IMR-90 (cell line): ENCODE measurements at regions not wholly inside any gene's neighbourhood (a gene's known extent, or its start where the extent isn't known, plus 50 kb on each side); places are given as distances from the start of the nearest gene placed in this dataset.

Experiments used
- ATAC-seq: fragments of 200-7000 bp; cut with Tn5 transposase; 2 replicates; pipeline ENCODE4 v1.9.1; 2020; ENCODE audit warnings: low read depth, mild to moderate bottlenecking, moderate library complexity
- BruUV-seq: library from RNA; stranded (reverse); fragments of 400-500 nt; replicated peaks from 2 replicates; lab custom pipeline; 2021; lab: Mats Ljungman, UMichigan
- CTCF ChIA-PET: fragments of 300-600 bp; formaldehyde crosslinking; extraction: SDS; loops from one replicate; lab custom pipeline; 2021; ENCODE audit warnings: antibody characterized with exemption; lab: Yijun Ruan, JAX
- POLR2A ChIA-PET: fragments of 300-600 bp; sonication (Branson Sonifier 250); formaldehyde crosslinking; loops from one replicate; lab custom pipeline; 2022; ENCODE audit warnings: antibody characterized with exemption; ENCODE audit not compliant: unreplicated experiment; lab: Charles Lee
- DNase-seq: peaks from one replicate; pipeline ENCODE4 v3.0.0; 2013
- H2AFZ ChIP-seq: replicated peaks from 2 replicates; pipeline ENCODE3; 2013; ENCODE audit warnings: low read length, mild to moderate bottlenecking; ENCODE audit not compliant: poor library complexity
- H2AK5ac ChIP-seq: 2 replicates; pipeline ENCODE4 v1.6.1; 2013; ENCODE audit warnings: low read depth, low read length, inconsistent platforms
- H2AK9ac ChIP-seq: replicated peaks from 2 replicates; pipeline ENCODE3; 2013; ENCODE audit warnings: mild to moderate bottlenecking, low read depth, low read length, moderate library complexity; ENCODE audit not compliant: poor library complexity
- H2BK120ac ChIP-seq: 2 replicates; pipeline ENCODE4 v1.6.1; 2013; ENCODE audit warnings: low read depth, low read length, inconsistent platforms
- H2BK15ac ChIP-seq: 3 replicates; pipeline ENCODE4 v1.6.1; 2013; ENCODE audit warnings: low read depth, low read length, inconsistent platforms
- H2BK20ac ChIP-seq: 2 replicates; pipeline ENCODE4 v1.6.1; 2013; ENCODE audit warnings: low read depth, mild to moderate bottlenecking, inconsistent platforms, low read length, moderate library complexity
- H2BK5ac ChIP-seq: 2 replicates; pipeline ENCODE4 v1.6.1; 2013; ENCODE audit warnings: mild to moderate bottlenecking, low read depth, low read length, inconsistent platforms; ENCODE audit not compliant: poor library complexity, severe bottlenecking
- H3K14ac ChIP-seq: replicated peaks from 2 replicates; pipeline ENCODE4 v1.6.1; 2013; ENCODE audit warnings: low read depth, low read length, inconsistent platforms
- H3K18ac ChIP-seq: 2 replicates; pipeline ENCODE4 v1.6.1; 2013; ENCODE audit warnings: low read depth, low read length, control low read depth
- H3K23ac ChIP-seq: 2 replicates; pipeline ENCODE4 v1.6.1; 2013; ENCODE audit warnings: low read depth, low read length, inconsistent platforms
- H3K27ac ChIP-seq: 2 replicates; pipeline ENCODE4 v1.5.1; 2013; ENCODE audit warnings: mild to moderate bottlenecking, control low read depth, low read length; ENCODE audit not compliant: insufficient read depth
- H3K27me3 ChIP-seq: 2 replicates; pipeline ENCODE4 v1.6.1; 2013; ENCODE audit warnings: low read length; ENCODE audit not compliant: control insufficient read depth, insufficient read depth
- H3K36me3 ChIP-seq: 2 replicates; pipeline ENCODE4 v1.6.1; 2013; ENCODE audit warnings: low read length, mixed read lengths; ENCODE audit not compliant: control insufficient read depth, insufficient read depth
- H3K4ac ChIP-seq: 2 replicates; pipeline ENCODE4 v1.6.1; 2013; ENCODE audit warnings: low read depth, low read length, inconsistent platforms
- H3K4me1 ChIP-seq: 2 replicates; pipeline ENCODE4 v1.6.1; 2013; ENCODE audit warnings: low read length, mixed read lengths; ENCODE audit not compliant: control insufficient read depth, insufficient read depth
- H3K4me2 ChIP-seq: 2 replicates; pipeline ENCODE4 v1.6.1; 2013; ENCODE audit warnings: low read depth, mild to moderate bottlenecking, control low read depth, low read length, moderate library complexity
- H3K4me3 ChIP-seq: 2 replicates; pipeline ENCODE4 v1.5.1; 2013; ENCODE audit warnings: low read depth, mild to moderate bottlenecking, control low read depth, low read length, moderate library complexity; ENCODE audit not compliant: insufficient read depth
- H3K56ac ChIP-seq: 2 replicates; pipeline ENCODE4 v1.6.1; 2013; ENCODE audit warnings: low read length, inconsistent platforms; ENCODE audit not compliant: insufficient read depth; ENCODE audit errors: extremely low read depth
- H3K79me1 ChIP-seq, 2 experiments: 2 replicates each; pipeline ENCODE4 v1.6.1; 2013; ENCODE audit warnings: low read length in 2 of 2, inconsistent platforms in 1 of 2, low read depth in 1 of 2
- H3K9ac ChIP-seq: 2 replicates; pipeline ENCODE4 v1.6.1; 2013; ENCODE audit warnings: low read depth, low read length, control low read depth
- H3K9me1 ChIP-seq: 2 replicates; pipeline ENCODE4 v1.6.1; 2013; ENCODE audit warnings: low read length, inconsistent platforms; ENCODE audit not compliant: insufficient read depth
- H3K9me3 ChIP-seq: 2 replicates; pipeline ENCODE4 v1.6.1; 2013; ENCODE audit warnings: low read length; ENCODE audit not compliant: control insufficient read depth, insufficient read depth
- H4K20me1 ChIP-seq: 2 replicates; pipeline ENCODE4 v1.6.1; 2013; ENCODE audit warnings: low read length, inconsistent platforms; ENCODE audit not compliant: insufficient read depth
- H4K5ac ChIP-seq: 2 replicates; pipeline ENCODE4 v1.6.1; 2013; ENCODE audit warnings: mild to moderate bottlenecking, low read depth, low read length, control low read depth
- H4K8ac ChIP-seq, 2 experiments: 2 replicates each; pipeline ENCODE4 v1.6.1; 2013; ENCODE audit warnings: low read depth in 2 of 2, low read length in 2 of 2, control low read depth in 1 of 2, inconsistent platforms in 1 of 2
- H4K91ac ChIP-seq: 2 replicates; pipeline ENCODE4 v1.6.1; 2013; ENCODE audit warnings: low read depth, low read length, inconsistent platforms; ENCODE audit not compliant: insufficient read depth
- BHLHE40 ChIP-seq: fragments of 150-350 bp; IDR thresholded peaks from 2 replicates; pipeline ENCODE4 v1.6.1; 2016; ENCODE audit warnings: mild to moderate bottlenecking, low read depth, low read length
- CEBPB ChIP-seq: IDR thresholded peaks from 2 replicates; pipeline ENCODE4 v1.6.1; 2012; ENCODE audit warnings: low read depth, low read length, improper control_type of control experiment
- CHD1 ChIP-seq: IDR thresholded peaks from 2 replicates; pipeline ENCODE4 v1.6.1; 2012; ENCODE audit warnings: low read depth, low read length, improper control_type of control experiment
- CTCF ChIP-seq: conservative IDR thresholded peaks from 2 replicates; pipeline ENCODE4 v1.5.1; 2012; ENCODE audit warnings: mild to moderate bottlenecking, low read depth, low read length, improper control_type of control experiment
- ELK1 ChIP-seq: fragments of 150-350 bp; IDR thresholded peaks from 2 replicates; pipeline ENCODE4 v1.6.1; 2016; ENCODE audit warnings: low read depth, mild to moderate bottlenecking, low read length, moderate library complexity, borderline replicate concordance
- FOS ChIP-seq: fragments of 150-350 bp; IDR thresholded peaks from 2 replicates; pipeline ENCODE4 v1.6.1; 2016; ENCODE audit warnings: low read depth, low read length
- MAFK ChIP-seq: IDR thresholded peaks from 2 replicates; pipeline ENCODE4 v1.6.1; 2012; ENCODE audit warnings: low read depth, low read length, improper control_type of control experiment
- MAZ ChIP-seq: IDR thresholded peaks from 2 replicates; pipeline ENCODE4 v1.6.1; 2012; ENCODE audit warnings: low read depth, mild to moderate bottlenecking, low read length, improper control_type of control experiment, moderate library complexity, borderline replicate concordance
- MXI1 ChIP-seq: IDR thresholded peaks from 2 replicates; pipeline ENCODE4 v1.6.1; 2012; ENCODE audit warnings: low read depth, mild to moderate bottlenecking, low read length, moderate library complexity, borderline replicate concordance
- NFE2L2 ChIP-seq: fragments of 150-350 bp; IDR thresholded peaks from 2 replicates; pipeline ENCODE4 v1.6.1; 2016; ENCODE audit warnings: low read depth, mild to moderate bottlenecking, low read length
- POLR2A ChIP-seq: IDR thresholded peaks from 2 replicates; pipeline ENCODE4 v1.6.1; 2012; ENCODE audit warnings: mild to moderate bottlenecking, low read depth, low read length
- RAD21 ChIP-seq: IDR thresholded peaks from 2 replicates; pipeline ENCODE4 v1.6.1; 2012; ENCODE audit warnings: low read length, improper control_type of control experiment
- RCOR1 ChIP-seq: IDR thresholded peaks from 2 replicates; pipeline ENCODE4 v1.6.1; 2012; ENCODE audit warnings: mild to moderate bottlenecking, low read length, improper control_type of control experiment; ENCODE audit not compliant: insufficient replicate concordance
- RFX5 ChIP-seq: IDR thresholded peaks from 2 replicates; pipeline ENCODE4 v1.8.0; 2012; ENCODE audit warnings: low read depth, mild to moderate bottlenecking, low read length, moderate library complexity
- SMC3 ChIP-seq: fragments of 150-350 bp; IDR thresholded peaks from 2 replicates; pipeline ENCODE4 v1.6.1; 2016; ENCODE audit warnings: low read depth, mild to moderate bottlenecking, antibody characterized with exemption, low read length, moderate library complexity
- USF2 ChIP-seq: fragments of 150-350 bp; IDR thresholded peaks from 2 replicates; pipeline ENCODE4 v1.6.1; 2017; ENCODE audit warnings: mild to moderate bottlenecking, antibody characterized with exemption, low read length, low read depth
- WGBS, 2 experiments: methylation state at CpG; one replicate each; pipeline versions ENCODE4 v1.1.5 to v1.1.7; 2013; ENCODE audit warnings: missing lambda C conversion rate in 2 of 2; ENCODE audit not compliant: insufficient read length in 1 of 2; ENCODE audit errors: extremely low coverage in 2 of 2; 5-methylcytosine and 5-hydroxymethylcytosine counted together
- dilution Hi-C: fragments of 300-500 bp; cut with HindIII; formaldehyde crosslinking; loops from one replicate; pipeline ENCODE4 v1.14.3; 2018; ENCODE audit warnings: low sequenced_read_pairs; ENCODE audit not compliant: unreplicated experiment
- in situ Hi-C: fragments of 300-500 bp; cut with MboI; formaldehyde crosslinking; loops from 3 replicates; pipeline ENCODE4 v1.14.3; 2019; ENCODE audit warnings: low sequenced_read_pairs, inconsistent platforms, mixed read lengths
- intact Hi-C: fragments of 100-400 bp; cut with micrococcal nuclease; formaldehyde crosslinking; loops from 2 replicates; pipeline ENCODE4 v1.10.0; 2022

GRCh38 chr2:163252199-163252598 lies 413.6 kb upstream of the KCNH7 start:
- no peaks in the 10 kb centered on the region for H3K9me1 ChIP-seq
- no peak overlapping the region for H2BK5ac ChIP-seq
- no peak overlapping the region for H2AK9ac ChIP-seq
- DNase-seq (no peak), ATAC-seq (no peak)
- no peak overlapping the region for H2AK5ac ChIP-seq
- no peaks in the 10 kb centered on the region for H3K36me3 ChIP-seq
- no peak overlapping the region for H3K27ac ChIP-seq
- H3K79me1 ChIP-seq, result no peaks in the 10 kb centered on the region
- TF ChIP-seq RFX5 (no peak), FOS (no peak), CHD1 (no peak), NFE2L2 (no peak), POLR2A (no peak), BHLHE40 (no peak), RCOR1 (no peak), MAZ (no peak), USF2 (no peak), SMC3 (no peak), CTCF (no peak), RAD21 (no peak), ELK1 (no peak), MAFK (no peak), MXI1 (no peak), CEBPB (no peak)
- H2BK20ac ChIP-seq, result no peak overlapping the region
- no peak overlapping the region for H3K9ac ChIP-seq
- H3K4me2 ChIP-seq, result no peak overlapping the region
- intact Hi-C loops (no loop called here), in situ Hi-C loops (no loop called here), dilution Hi-C loops (no loop called here)
- H3K4me3 ChIP-seq, result no peak overlapping the region
- H4K91ac ChIP-seq, result no peak overlapping the region
- H3K4ac ChIP-seq, result no peak overlapping the region
- no TSS peak for BruUV-seq
- no peak overlapping the region for H3K18ac ChIP-seq
- no peaks in the 10 kb centered on the region for H3K4me1 ChIP-seq
- CTCF ChIA-PET, result interaction anchor here (0.6 kb wide), 1 partner anchor 18 kb away, joined by 3 read pairs; no protein-coding TSS in a partner anchor
- no peak overlapping the region for H2BK15ac ChIP-seq
- no peak overlapping the region for H3K56ac ChIP-seq
- H4K20me1 ChIP-seq, result no peaks in the 10 kb centered on the region
- no peak overlapping the region for H3K14ac ChIP-seq
- no peak overlapping the region for H2AFZ ChIP-seq
- no peak overlapping the region for H4K8ac ChIP-seq
- no peak overlapping the region for H4K5ac ChIP-seq
- no peak overlapping the region for H2BK120ac ChIP-seq
- H3K27me3 ChIP-seq, result no peaks in the 10 kb centered on the region; the same call in 1 of the 2 replicates
- H3K9me3 ChIP-seq, result no peaks in the 10 kb centered on the region
- WGBS, 2 experiments, result no CpG with 5 or more reads among the region's 3 CpGs
- H3K23ac ChIP-seq, result no peak overlapping the region
- POLR2A ChIA-PET, result no interaction called here
